GM21825 (cell line): ENCODE measurements at regions not wholly inside any gene's neighbourhood (a gene's known extent, or its start where the extent isn't known, plus 50 kb on each side); places are given as distances from the start of the nearest gene placed in this dataset.

ENCODE experiments used
- ATAC-seq: cut with Tn5 transposase; IDR thresholded peaks from one replicate; pipeline ENCODE4 v1.9.1; 2021; ENCODE audit warnings: mild to moderate bottlenecking, moderate library complexity; ENCODE audit not compliant: unreplicated experiment

- no peak for ATAC-seq
These were observed 92.9 kb downstream of the TXNL1 start for GRCh38 chr18:56545464-56545863.

- ATAC-seq: no peak
These were observed 95.9 kb downstream of the TXNL1 start for GRCh38 chr18:56542476-56542875.

GRCh38 chr18:56541793-56542192, 96.6 kb downstream of the TXNL1 start:
- ATAC-seq: no peak

GRCh38 chr18:56541340-56541739, 97.1 kb downstream of the TXNL1 start:
- ATAC-seq: no peak

GRCh38 chr18:56538746-56539145, 99.6 kb downstream of the TXNL1 start:
- no peak for ATAC-seq

GRCh38 chr18:56532176-56532840, 106.1 kb downstream of the TXNL1 start:
- ATAC-seq: peak; percentile 95

GRCh38 chr18:56522816-56523215, 115.6 kb downstream of the TXNL1 start:
- no peak for ATAC-seq

- no peak for ATAC-seq
These were observed 117.1 kb downstream of the TXNL1 start for GRCh38 chr18:56521263-56521662.

- ATAC-seq: no peak
These were observed 120.6 kb downstream of the TXNL1 start for GRCh38 chr18:56517761-56518160.

GRCh38 chr18:56517196-56517595, 121.2 kb downstream of the TXNL1 start:
- ATAC-seq: no peak

- no peak for ATAC-seq
These were observed 121.6 kb downstream of the TXNL1 start for GRCh38 chr18:56516789-56517188.

- no peak for ATAC-seq
These were observed 122.9 kb downstream of the TXNL1 start for GRCh38 chr18:56515522-56515921.

- no peak for ATAC-seq
These were observed 126.4 kb downstream of the TXNL1 start for GRCh38 chr18:56511996-56512395.

GRCh38 chr18:56510108-56510507, 128.3 kb downstream of the TXNL1 start:
- no peak for ATAC-seq

- ATAC-seq: no peak
These were observed 128.7 kb downstream of the TXNL1 start for GRCh38 chr18:56509656-56510055.

GRCh38 chr18:56508370-56509036, 129.9 kb downstream of the TXNL1 start:
- no peak for ATAC-seq

GRCh38 chr18:56505971-56506370, 132.4 kb downstream of the TXNL1 start:
- no peak for ATAC-seq

GRCh38 chr18:56505293-56505692, 133.1 kb downstream of the TXNL1 start:
- no peak for ATAC-seq

GRCh38 chr18:56501896-56502295, 136.5 kb downstream of the TXNL1 start:
- no peak for ATAC-seq

- ATAC-seq: no peak
These were observed 142.5 kb downstream of the TXNL1 start for GRCh38 chr18:56495884-56496283.

- ATAC-seq: no peak
These were observed 144.9 kb downstream of the TXNL1 start for GRCh38 chr18:56493531-56493930.

GRCh38 chr18:56492136-56492535, 146.3 kb downstream of the TXNL1 start:
- no peak for ATAC-seq

- ATAC-seq: no peak
These were observed 147.4 kb downstream of the TXNL1 start for GRCh38 chr18:56490942-56491341.
